ENCODE measurements at regions not wholly inside any gene's neighbourhood (a gene's known extent, or its start where the extent isn't known, plus 50 kb on each side); places are given as distances from the start of the nearest gene placed in this dataset.

- TF ChIP-seq CTCF (IDR thresholded peaks at IDR 0.05; ENCODE audit: low read length) (no peak), EZH2 (IDR thresholded peaks at IDR 0.05; ENCODE audit: borderline replicate concordance, low read length) (no peak)
- H4K20me1 ChIP-seq (ENCODE audit: insufficient read depth, low read length), result no peaks in the 10 kb centered on the region
- H3K9me3 ChIP-seq (ENCODE audit: low read length), result no peaks in the 10 kb centered on the region
- no peak overlapping the region for H3K27ac ChIP-seq (ENCODE audit: low read depth, low read length, poor library complexity, severe bottlenecking)
- no peaks in the 10 kb centered on the region for H3K27me3 ChIP-seq (ENCODE audit: insufficient read depth, low read length)
- no peaks in the 10 kb centered on the region for H3K9me2 ChIP-seq (ENCODE audit: low read depth, low read length)
- H3K36me3 ChIP-seq (ENCODE audit: insufficient read depth, low read length), result no peaks in the 10 kb centered on the region
- H3K9ac ChIP-seq (ENCODE audit: low read length), result no peak overlapping the region
- H3F3A ChIP-seq (ENCODE audit: insufficient read depth, low read length), result no peaks in the 10 kb centered on the region
- peaks cover 4% of the 10 kb centered on the region for H3K4me1 ChIP-seq (ENCODE audit: insufficient read depth, low read length, severe bottlenecking)
- no peak overlapping the region for H2AFZ ChIP-seq (ENCODE audit: low read length)
- no peaks in the 10 kb centered on the region for H3K79me2 ChIP-seq (ENCODE audit: insufficient read depth, low read length)
- no peak overlapping the region for H3K4me2 ChIP-seq (ENCODE audit: low read length)
- no peak overlapping the region for H3K4me3 ChIP-seq (ENCODE audit: low read depth, low read length, poor library complexity, severe bottlenecking)
Measured at GRCh38 chr7:124191713-124192112, 158.8 kb upstream of the TMEM229A start.

GRCh38 chr7:124191030-124191429 lies 158.2 kb upstream of the TMEM229A start:
- H3K79me2 ChIP-seq (ENCODE audit: insufficient read depth, low read length), result no peaks in the 10 kb centered on the region
- H3K4me3 ChIP-seq (ENCODE audit: low read depth, low read length, poor library complexity, severe bottlenecking), result no peak overlapping the region
- no peaks in the 10 kb centered on the region for H3K9me2 ChIP-seq (ENCODE audit: low read depth, low read length)
- TF ChIP-seq EZH2 (IDR thresholded peaks at IDR 0.05; ENCODE audit: borderline replicate concordance, low read length) (no peak), CTCF (IDR thresholded peaks at IDR 0.05; ENCODE audit: low read length) (no peak)
- H3K4me1 ChIP-seq (ENCODE audit: insufficient read depth, low read length, severe bottlenecking), result peaks cover 4% of the 10 kb centered on the region
- H3K27me3 ChIP-seq (ENCODE audit: insufficient read depth, low read length), result no peaks in the 10 kb centered on the region
- no peaks in the 10 kb centered on the region for H3K36me3 ChIP-seq (ENCODE audit: insufficient read depth, low read length)
- H3K4me2 ChIP-seq (ENCODE audit: low read length), result no peak overlapping the region
- H3K9ac ChIP-seq (ENCODE audit: low read length), result no peak overlapping the region
- no peaks in the 10 kb centered on the region for H3F3A ChIP-seq (ENCODE audit: insufficient read depth, low read length)
- H3K9me3 ChIP-seq (ENCODE audit: low read length), result no peaks in the 10 kb centered on the region
- H3K27ac ChIP-seq (ENCODE audit: low read depth, low read length, poor library complexity, severe bottlenecking), result no peak overlapping the region
- H2AFZ ChIP-seq (ENCODE audit: low read length), result no peak overlapping the region
- no peaks in the 10 kb centered on the region for H4K20me1 ChIP-seq (ENCODE audit: insufficient read depth, low read length)

DNA sequence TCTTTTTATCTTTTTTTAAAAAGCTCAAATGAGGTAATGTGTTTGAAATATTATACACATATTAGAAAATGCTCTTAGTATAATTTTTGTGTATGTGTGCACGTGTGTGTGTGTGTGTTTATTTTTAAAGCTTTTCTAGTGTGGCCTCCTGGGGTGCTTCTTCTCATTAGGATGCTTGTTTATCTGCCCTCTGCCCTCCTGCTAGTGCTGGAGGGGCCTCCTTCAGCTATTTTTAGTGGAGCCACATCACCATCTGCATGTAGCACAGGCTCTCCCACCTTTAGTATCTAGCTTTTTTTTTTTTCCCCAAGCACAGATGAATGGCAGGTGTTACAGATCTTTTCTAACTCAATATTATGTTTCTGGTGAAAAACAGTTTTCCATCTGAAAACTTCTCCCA lies 155.7 kb upstream of the TMEM229A start:
- TF ChIP-seq EZH2 (IDR thresholded peaks at IDR 0.05; ENCODE audit: borderline replicate concordance, low read length), result no peak
- no peak for TF ChIP-seq CTCF (IDR thresholded peaks at IDR 0.05; ENCODE audit: low read length)
- Histone ChIP-seq H3K4me3 (ENCODE audit: low read depth, low read length, poor library complexity, severe bottlenecking) (no peak overlapping the region), H3K36me3 (ENCODE audit: insufficient read depth, low read length) (no peaks in the 10 kb centered on the region), H3K4me2 (ENCODE audit: low read length) (no peak overlapping the region), H3F3A (ENCODE audit: insufficient read depth, low read length) (no peaks in the 10 kb centered on the region), H2AFZ (ENCODE audit: low read length) (no peak overlapping the region), H3K27me3 (ENCODE audit: insufficient read depth, low read length) (no peaks in the 10 kb centered on the region), H3K9ac (ENCODE audit: low read length) (no peak overlapping the region), H3K4me1 (ENCODE audit: insufficient read depth, low read length, severe bottlenecking) (peaks cover 4% of the 10 kb centered on the region), H3K9me3 (ENCODE audit: low read length) (no peaks in the 10 kb centered on the region), H3K79me2 (ENCODE audit: insufficient read depth, low read length) (no peaks in the 10 kb centered on the region), H4K20me1 (ENCODE audit: insufficient read depth, low read length) (no peaks in the 10 kb centered on the region), H3K27ac (ENCODE audit: low read depth, low read length, poor library complexity, severe bottlenecking) (no peak overlapping the region), H3K9me2 (ENCODE audit: low read depth, low read length) (no peaks in the 10 kb centered on the region)

Measured in OCI-LY1 (cell line).